ENCODE measurements at regions not wholly inside any gene's neighbourhood (a gene's known extent, or its start where the extent isn't known, plus 50 kb on each side); places are given as distances from the start of the nearest gene placed in this dataset.

GRCh38 chr6:44674226-44675155, 287.0 kb downstream of the CDC5L start:
- Histone ChIP-seq H3K36me3 (no peaks in the 10 kb centered on the region), H3K27ac (no peak overlapping the region), H3K4me3 (replicated peaks in 1 of 3) (no peak overlapping the region), H3K27me3 (no peaks in the 10 kb centered on the region), H3K9me3 (no peaks in the 10 kb centered on the region), H3K4me1 (no peaks in the 10 kb centered on the region)
- no peak for DNase-seq
- intact Hi-C loops (cut with DNase I) = no loop called here
- no peak for TF ChIP-seq CTCF (IDR thresholded peaks at IDR 0.05)
- no peak for TF ChIP-seq POLR2A (IDR thresholded peaks at IDR 0.05)
- WGBS, 2 donors = 80 to 85% methylated on average over 11 of the region's 11 CpGs

- Histone ChIP-seq H3K4me1 (no peaks in the 10 kb centered on the region), H3K4me3 (replicated peaks in 1 of 3) (no peak overlapping the region), H3K27ac (no peak overlapping the region), H3K36me3 (no peaks in the 10 kb centered on the region), H3K27me3 (no peaks in the 10 kb centered on the region), H3K9me3 (no peaks in the 10 kb centered on the region)
- TF ChIP-seq POLR2A (IDR thresholded peaks at IDR 0.05) = no peak
- no peak for TF ChIP-seq CTCF (IDR thresholded peaks at IDR 0.05)
- no peak for DNase-seq
- WGBS, 2 donors = 96 to 97% methylated on average over 2 of the region's 2 CpGs
- intact Hi-C loops (cut with DNase I) = no loop called here
Measured at GRCh38 chr6:44675449-44675848, 287.9 kb downstream of the CDC5L start.

GRCh38 chr6:44676246-44676790, 288.8 kb downstream of the CDC5L start:
- WGBS, 2 donors = 90 to 96% methylated on average over 8 of the region's 8 CpGs
- no peaks in the 10 kb centered on the region for H3K36me3 ChIP-seq
- no peaks in the 10 kb centered on the region for H3K27me3 ChIP-seq
- no peaks in the 10 kb centered on the region for H3K9me3 ChIP-seq
- DNase-seq = no peak
- no peak overlapping the region for H3K27ac ChIP-seq
- no peaks in the 10 kb centered on the region for H3K4me1 ChIP-seq
- intact Hi-C loops (cut with DNase I) = no loop called here
- no peak for TF ChIP-seq CTCF (IDR thresholded peaks at IDR 0.05)
- no peak for TF ChIP-seq POLR2A (IDR thresholded peaks at IDR 0.05)
- H3K4me3 ChIP-seq (replicated peaks in 1 of 3) = no peak overlapping the region

- 90 to 91% methylated on average over 8 to 9 of the region's 9 CpGs for WGBS, 2 donors
- H3K27ac ChIP-seq = no peak overlapping the region
- no peaks in the 10 kb centered on the region for H3K27me3 ChIP-seq
Measured at GRCh38 chr6:44676826-44677433, 289.4 kb downstream of the CDC5L start.

More at GRCh38 chr6:44676826-44677433, 289.4 kb downstream of the CDC5L start:
- H3K9me3 ChIP-seq = no peaks in the 10 kb centered on the region
- no peak overlapping the region for H3K4me3 ChIP-seq (replicated peaks in 1 of 3)
- H3K4me1 ChIP-seq = no peaks in the 10 kb centered on the region
- H3K36me3 ChIP-seq = no peaks in the 10 kb centered on the region
- no peak for DNase-seq
- TF ChIP-seq CTCF (IDR thresholded peaks at IDR 0.05) = no peak
- TF ChIP-seq POLR2A (IDR thresholded peaks at IDR 0.05) = no peak
- intact Hi-C loops (cut with DNase I) = no loop called here
